Dendritic cell treated with granulocyte-macrophage colony-stimulating factor and Interleukin-4, amounts not matched to agents 40 ng/mL and 50 ng/mL, for 4 days (primary cell): ENCODE measurements at regions not wholly inside any gene's neighbourhood (a gene's known extent, or its start where the extent isn't known, plus 50 kb on each side); places are given as distances from the start of the nearest gene placed in this dataset.

Experiments
- H3K27ac Mint-ChIP-seq: one replicate; pipeline ENCODE4 v1.8.0; 2022; ENCODE audit warnings: mild to moderate bottlenecking, mixed read lengths
- H3K27me3 Mint-ChIP-seq: one replicate; pipeline ENCODE4 v1.8.0; 2022; ENCODE audit warnings: mild to moderate bottlenecking, mixed read lengths
- H3K36me3 Mint-ChIP-seq: one replicate; pipeline ENCODE4 v1.8.0; 2022; ENCODE audit warnings: low read depth, mixed read lengths
- H3K4me1 Mint-ChIP-seq: one replicate; pipeline ENCODE4 v1.8.0; 2022; ENCODE audit warnings: low read depth, mixed read lengths
- H3K4me3 Mint-ChIP-seq: one replicate; pipeline ENCODE4 v1.8.0; 2022; ENCODE audit warnings: mild to moderate bottlenecking, moderate library complexity, mixed read lengths
- H3K9me3 Mint-ChIP-seq: one replicate; pipeline ENCODE4 v1.8.0; 2022; ENCODE audit warnings: mixed read lengths
- intact Hi-C: fragments of 100-400 bp; cut with micrococcal nuclease; formaldehyde crosslinking; loops from one replicate; pipeline ENCODE4 v1.15.0; 2022

GRCh38 chr7:67765481-67766175 is 769.0 kb downstream of the TYW1 start:
- no peak overlapping the region for H3K27ac Mint-ChIP-seq
- H3K27me3 Mint-ChIP-seq = no peaks in the 10 kb centered on the region
- no peaks in the 10 kb centered on the region for H3K36me3 Mint-ChIP-seq
- no peak overlapping the region for H3K4me3 Mint-ChIP-seq
- intact Hi-C loops = no loop called here
- H3K9me3 Mint-ChIP-seq = peaks cover 20% of the 10 kb centered on the region
- H3K4me1 Mint-ChIP-seq = no peaks in the 10 kb centered on the region

GRCh38 chr7:67766906-67767410 is 770.3 kb downstream of the TYW1 start:
- Mint-ChIP-seq H3K36me3 (no peaks in the 10 kb centered on the region), H3K27me3 (no peaks in the 10 kb centered on the region), H3K27ac (no peak overlapping the region), H3K4me1 (no peaks in the 10 kb centered on the region), H3K4me3 (no peak overlapping the region), H3K9me3 (peaks cover 26% of the 10 kb centered on the region)
- intact Hi-C loops = no loop called here

DNA sequence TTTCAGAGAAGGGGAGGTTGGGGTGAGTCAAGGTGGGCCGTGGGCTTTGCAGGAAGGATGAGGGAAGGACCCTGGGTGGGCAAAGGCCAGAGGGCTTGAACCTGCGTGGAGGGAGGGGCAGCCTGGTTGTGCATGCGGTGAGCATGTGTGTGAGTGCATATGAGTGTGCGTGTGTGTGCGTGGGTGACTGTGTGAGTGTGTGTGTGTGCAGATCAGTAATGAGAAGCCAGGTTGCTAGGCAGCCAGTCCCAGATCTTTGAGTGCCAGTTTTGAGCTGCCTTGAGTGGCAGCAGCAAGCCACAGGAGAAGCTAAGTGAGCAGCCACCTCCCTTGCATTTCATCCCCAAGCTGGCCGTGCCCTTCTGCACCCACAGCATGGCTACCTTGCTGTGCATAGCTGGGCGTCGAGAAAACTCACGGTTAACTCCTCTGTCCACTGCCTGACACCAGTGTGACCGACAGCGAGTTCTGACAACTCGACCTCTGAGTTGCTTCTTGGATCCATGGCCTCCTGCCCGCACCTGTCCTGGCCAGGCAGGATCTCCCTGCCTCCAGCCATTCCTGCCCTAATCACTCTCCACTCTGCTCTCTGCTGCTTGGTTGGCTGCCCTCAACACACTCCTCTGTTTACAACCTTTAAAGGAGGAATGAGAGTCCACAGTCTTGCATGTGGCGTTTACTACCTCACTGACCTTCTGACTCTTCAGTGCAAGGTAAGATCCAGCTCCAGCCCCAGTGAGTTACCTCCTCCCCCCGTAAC is 775.4 kb downstream of the TYW1 start:
- Mint-ChIP-seq H3K36me3 (no peaks in the 10 kb centered on the region), H3K9me3 (peaks cover 52% of the 10 kb centered on the region), H3K4me3 (no peak overlapping the region), H3K27ac (no peak overlapping the region), H3K27me3 (no peaks in the 10 kb centered on the region), H3K4me1 (no peaks in the 10 kb centered on the region)
- intact Hi-C loops = no loop called here

DNA sequence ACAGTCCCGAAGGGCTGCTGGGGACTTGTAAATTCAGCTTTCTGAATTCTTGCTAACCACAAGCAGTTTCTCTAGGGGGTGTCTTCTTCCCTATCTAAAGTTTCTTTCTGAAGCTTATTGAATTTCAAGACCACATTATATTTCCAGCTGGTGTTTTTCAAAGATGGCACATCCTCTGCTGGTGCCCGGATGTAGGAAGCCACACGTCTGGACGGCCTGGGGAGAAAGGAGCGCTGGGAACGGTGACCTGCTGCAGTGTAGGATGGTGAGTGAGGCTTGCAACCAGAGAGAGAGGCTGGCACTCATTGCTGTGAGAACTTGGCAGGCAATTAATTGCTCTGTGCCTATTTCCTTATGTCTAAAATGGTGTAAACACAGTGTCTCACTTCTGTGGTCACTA is 776.4 kb downstream of the TYW1 start:
- Mint-ChIP-seq H3K27ac (no peak overlapping the region), H3K36me3 (no peaks in the 10 kb centered on the region), H3K27me3 (no peaks in the 10 kb centered on the region), H3K4me1 (no peaks in the 10 kb centered on the region), H3K4me3 (no peak overlapping the region), H3K9me3 (peaks cover 54% of the 10 kb centered on the region)
- intact Hi-C loops = no loop called here

GRCh38 chr7:67777119-67777518 is 780.5 kb downstream of the TYW1 start:
- Mint-ChIP-seq H3K4me1 (no peaks in the 10 kb centered on the region), H3K27ac (no peak overlapping the region), H3K9me3 (peaks cover 51% of the 10 kb centered on the region), H3K36me3 (no peaks in the 10 kb centered on the region), H3K4me3 (no peak overlapping the region), H3K27me3 (no peaks in the 10 kb centered on the region)
- intact Hi-C loops = no loop called here

DNA sequence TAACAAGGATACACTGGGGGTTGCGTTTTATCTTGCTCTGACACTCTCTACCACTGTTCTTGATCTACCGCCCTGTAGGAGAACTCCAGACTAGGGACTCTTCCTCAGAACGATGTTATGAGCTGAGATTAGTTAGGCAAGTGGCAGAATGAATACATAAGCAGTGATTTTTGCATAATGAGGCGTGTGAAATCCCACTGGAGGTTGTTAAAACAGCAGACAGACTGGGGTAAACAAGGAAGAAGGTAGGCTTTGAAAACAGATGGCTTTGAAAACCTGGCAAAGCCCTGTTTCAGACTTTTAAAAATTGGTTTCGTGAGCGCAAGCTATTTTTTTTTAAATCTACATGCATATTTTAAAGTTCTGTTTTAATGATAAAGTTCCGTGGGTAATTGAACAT is 785.2 kb downstream of the TYW1 start:
- Mint-ChIP-seq H3K9me3 (peaks cover 38% of the 10 kb centered on the region), H3K4me3 (no peak overlapping the region), H3K4me1 (no peaks in the 10 kb centered on the region), H3K27ac (no peak overlapping the region), H3K36me3 (no peaks in the 10 kb centered on the region), H3K27me3 (no peaks in the 10 kb centered on the region)
- intact Hi-C loops = no loop called here

- H3K4me3 Mint-ChIP-seq = no peak overlapping the region
- intact Hi-C loops = no loop called here
- H3K9me3 Mint-ChIP-seq = peaks cover 58% of the 10 kb centered on the region
- no peaks in the 10 kb centered on the region for H3K36me3 Mint-ChIP-seq
- H3K27me3 Mint-ChIP-seq = no peaks in the 10 kb centered on the region
- no peaks in the 10 kb centered on the region for H3K4me1 Mint-ChIP-seq
- H3K27ac Mint-ChIP-seq = no peak overlapping the region
Measured at GRCh38 chr7:67786021-67786420, 789.4 kb downstream of the TYW1 start.

- H3K27ac Mint-ChIP-seq = no peak overlapping the region
- intact Hi-C loops = no loop called here
- no peaks in the 10 kb centered on the region for H3K36me3 Mint-ChIP-seq
- H3K4me1 Mint-ChIP-seq = no peaks in the 10 kb centered on the region
- no peaks in the 10 kb centered on the region for H3K27me3 Mint-ChIP-seq
- peaks cover 70% of the 10 kb centered on the region for H3K9me3 Mint-ChIP-seq
- no peak overlapping the region for H3K4me3 Mint-ChIP-seq
Measured at GRCh38 chr7:67788669-67789068, 792.0 kb downstream of the TYW1 start.

GRCh38 chr7:67791918-67792317 is 795.3 kb downstream of the TYW1 start:
- H3K27me3 Mint-ChIP-seq = no peaks in the 10 kb centered on the region
- no peak overlapping the region for H3K4me3 Mint-ChIP-seq
- H3K9me3 Mint-ChIP-seq = peaks cover 82% of the 10 kb centered on the region
- H3K4me1 Mint-ChIP-seq = no peaks in the 10 kb centered on the region
- intact Hi-C loops = no loop called here
- H3K36me3 Mint-ChIP-seq = no peaks in the 10 kb centered on the region
- H3K27ac Mint-ChIP-seq = no peak overlapping the region

- intact Hi-C loops = no loop called here
- Mint-ChIP-seq H3K4me1 (no peaks in the 10 kb centered on the region), H3K4me3 (no peak overlapping the region), H3K27ac (no peak overlapping the region), H3K9me3 (peaks cover 70% of the 10 kb centered on the region), H3K27me3 (no peaks in the 10 kb centered on the region), H3K36me3 (no peaks in the 10 kb centered on the region)
Measured at GRCh38 chr7:67794544-67794943, 797.9 kb downstream of the TYW1 start.

DNA sequence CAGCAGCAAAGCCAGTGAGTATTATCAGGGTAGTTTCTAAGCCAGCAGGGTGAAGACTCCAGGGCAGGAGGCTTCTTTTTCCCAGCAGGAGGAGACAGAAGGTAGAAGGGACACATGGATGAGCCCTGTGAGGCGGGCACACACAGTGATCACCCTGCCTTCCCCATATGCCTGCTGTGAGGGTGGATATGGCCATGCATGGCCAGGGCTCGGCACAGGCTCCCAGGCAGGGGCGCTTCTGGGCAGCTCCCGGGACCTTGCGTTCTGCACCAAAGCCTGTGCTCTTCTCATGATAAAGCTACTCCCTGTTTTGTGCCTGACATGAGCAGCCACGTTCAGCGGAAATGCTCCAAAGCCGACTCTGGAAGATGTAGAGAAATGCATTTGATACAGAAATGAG is 807.2 kb downstream of the TYW1 start:
- Mint-ChIP-seq H3K4me3 (no peak overlapping the region), H3K36me3 (no peaks in the 10 kb centered on the region), H3K27ac (no peak overlapping the region), H3K4me1 (no peaks in the 10 kb centered on the region), H3K27me3 (no peaks in the 10 kb centered on the region), H3K9me3 (peaks cover 50% of the 10 kb centered on the region)
- intact Hi-C loops = no loop called here

DNA sequence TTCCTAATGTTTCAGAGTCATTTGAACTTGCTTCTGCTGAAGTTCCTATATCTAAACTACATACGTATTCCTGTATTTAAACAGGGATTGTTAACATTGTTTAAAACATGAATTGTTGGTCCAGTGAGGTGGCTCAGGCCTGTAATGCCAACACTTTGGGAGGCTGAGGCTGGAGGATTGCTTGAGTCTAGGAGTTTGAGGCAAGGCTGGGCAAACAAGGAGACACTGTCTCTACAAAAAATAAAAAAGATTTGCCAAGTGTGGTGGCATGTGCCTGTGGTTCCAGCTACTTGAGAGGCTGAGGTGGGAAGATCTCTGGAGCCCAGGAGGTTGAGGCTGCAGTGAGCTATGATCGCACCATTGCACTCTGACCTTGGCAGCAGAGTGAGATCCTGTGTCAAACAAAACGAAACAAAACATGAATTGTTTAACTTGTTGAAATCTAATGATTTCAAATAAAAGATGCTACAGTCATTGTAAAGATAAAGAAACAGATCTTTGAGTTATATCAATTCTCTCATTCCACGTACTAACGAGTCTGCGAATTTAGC is 809.4 kb downstream of the TYW1 start:
- Mint-ChIP-seq H3K9me3 (peaks cover 42% of the 10 kb centered on the region), H3K27ac (no peak overlapping the region), H3K27me3 (no peaks in the 10 kb centered on the region), H3K4me3 (no peak overlapping the region), H3K36me3 (no peaks in the 10 kb centered on the region), H3K4me1 (no peaks in the 10 kb centered on the region)
- intact Hi-C loops = no loop called here

DNA sequence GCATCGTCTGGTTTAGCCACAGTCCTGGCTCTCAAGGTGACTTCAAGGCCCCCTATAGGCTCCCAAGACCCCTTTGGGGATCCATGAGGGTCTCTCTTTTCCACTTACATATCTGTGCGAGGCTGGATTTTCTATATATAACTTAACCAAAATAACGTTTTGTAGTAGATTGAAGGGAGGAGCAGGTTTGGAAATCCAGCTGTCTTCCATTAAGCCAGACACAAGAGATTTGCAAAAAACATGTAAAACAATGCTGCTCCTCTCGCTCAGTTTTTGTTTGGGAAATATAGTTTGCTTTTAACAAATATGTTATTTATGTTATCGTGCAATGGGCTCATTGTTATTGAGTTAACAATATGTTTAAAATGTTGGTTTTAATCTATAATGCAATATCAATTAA is 811.2 kb downstream of the TYW1 start:
- intact Hi-C loops = no loop called here
- H3K4me1 Mint-ChIP-seq = no peaks in the 10 kb centered on the region

GRCh38 chr7:67809586-67809985 is 813.0 kb downstream of the TYW1 start:
- H3K9me3 Mint-ChIP-seq = peaks cover 41% of the 10 kb centered on the region
- intact Hi-C loops = no loop called here
- no peak overlapping the region for H3K4me3 Mint-ChIP-seq
- H3K36me3 Mint-ChIP-seq = no peaks in the 10 kb centered on the region
- H3K27ac Mint-ChIP-seq = no peak overlapping the region
- H3K4me1 Mint-ChIP-seq = no peaks in the 10 kb centered on the region
- no peaks in the 10 kb centered on the region for H3K27me3 Mint-ChIP-seq

More for the DNA sequence above, 811.2 kb downstream of the TYW1 start:
- Mint-ChIP-seq H3K27ac (no peak overlapping the region), H3K36me3 (no peaks in the 10 kb centered on the region), H3K4me3 (no peak overlapping the region), H3K27me3 (no peaks in the 10 kb centered on the region), H3K9me3 (peaks cover 45% of the 10 kb centered on the region)
